Esophagus squamous epithelium (tissue), 5 donors: ENCODE measurements at regions not wholly inside any gene's neighbourhood (a gene's known extent, or its start where the extent isn't known, plus 50 kb on each side); places are given as distances from the start of the nearest gene placed in this dataset.

Source experiments
- DNase-seq: peaks from one replicate; lab custom pipeline; 2025; lab: John Stamatoyannopoulos, UW
- H3K27ac ChIP-seq, 4 donors: fragments of 200-600 bp; sonication (generic); one replicate each; pipeline ENCODE4 v1.5.1; 2016 to 2019; ENCODE audit warnings: mild to moderate bottlenecking in 1 of 4
- H3K27me3 ChIP-seq, 4 donors: fragments of 200-600 bp; sonication (generic); 1 replicate in 3 of 4; 2 replicates in 1 of 4; pipeline versions ENCODE4 v1.5.1 to v1.6.0; 2017 to 2021; ENCODE audit warnings: antibody characterized with exemption in 1 of 4
- H3K36me3 ChIP-seq, 3 donors: fragments of 200-600 bp; sonication (generic); one replicate each; pipeline ENCODE4 v1.5.1; 2016 to 2019
- H3K4me1 ChIP-seq, 3 donors: fragments of 200-600 bp; sonication (generic); one replicate each; pipeline ENCODE4 v1.5.1; 2017 to 2019
- H3K4me3 ChIP-seq, 4 donors: fragments of 200-600 bp; sonication (generic); 1 replicate in 3 of 4; 2 replicates in 1 of 4; pipeline ENCODE4 v1.5.1; 2016 to 2019; ENCODE audit warnings: mild to moderate bottlenecking in 2 of 4, moderate library complexity in 1 of 4
- H3K9me3 ChIP-seq, 3 donors: fragments of 200-600 bp; sonication (generic); one replicate each; pipeline ENCODE4 v1.5.1; 2016 to 2019
- POLR2A ChIP-seq, 4 donors: fragments of 450-650 bp; IDR thresholded peaks; one replicate each; pipeline ENCODE4 v1.6.1; 2017; ENCODE audit warnings: antibody characterized with exemption in 4 of 4, mild to moderate bottlenecking in 4 of 4, moderate library complexity in 3 of 4
- WGBS, 2 donors: methylation state at CpG; one replicate each; pipeline ENCODE4 v1.1.5; 2018; 5-methylcytosine and 5-hydroxymethylcytosine counted together
- intact Hi-C: fragments of 100-400 bp; cut with DNase I; formaldehyde crosslinking; loops from one replicate; pipeline ENCODE4 v1.15.0; 2022
- TF ChIP-seq, protein P1 (sequence below), 6 experiments: fragments of 450-650 bp in 4 of 6; fragments of 200-600 bp in 2 of 6; sonication (generic) in 2 of 6; IDR thresholded peaks; one replicate each; pipeline ENCODE4 v1.5.1; 2016 to 2019; ENCODE audit warnings: antibody characterized with exemption in 6 of 6, mild to moderate bottlenecking in 4 of 6, moderate library complexity in 4 of 6
- donor health status: DM: yes; HTN: yes; CAD: no.

DNA sequence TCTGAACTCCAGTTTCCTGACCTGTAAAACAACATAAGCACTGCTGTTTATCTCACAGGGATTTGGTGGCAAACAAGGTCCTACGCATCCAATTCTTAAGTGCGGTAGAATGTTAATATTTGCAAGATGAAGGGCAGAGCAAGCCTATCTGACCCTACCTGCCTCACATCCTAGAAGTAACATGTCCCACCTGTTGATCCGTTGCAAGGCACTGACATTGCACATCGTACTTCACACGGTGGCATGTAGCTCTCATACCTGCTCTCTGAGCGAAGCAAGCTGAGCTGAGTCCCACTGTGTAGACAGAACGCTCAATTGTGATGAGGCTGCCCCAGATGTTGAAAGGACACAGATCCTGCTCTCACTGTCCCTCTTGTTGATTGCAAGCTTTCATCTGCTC is 154.7 kb upstream of the PDE10A start:
- Histone ChIP-seq H3K27ac (no peak overlapping the region), H3K4me1 (no peaks in the 10 kb centered on the region), H3K9me3 (no peaks in the 10 kb centered on the region), H3K36me3 (no peaks in the 10 kb centered on the region), H3K27me3 (peaks cover 0 to 46% (median 0%) of the 10 kb centered on the region in 4 donors), H3K4me3 (no peak overlapping the region)
- no peak for DNase-seq
- 62 to 69% methylated on average over 7 of the region's 7 CpGs for WGBS, 2 donors
- intact Hi-C loops: no loop called here
- TF ChIP-seq POLR2A (IDR thresholded peaks at IDR 0.05): no peak
- TF ChIP-seq, protein P1, sequence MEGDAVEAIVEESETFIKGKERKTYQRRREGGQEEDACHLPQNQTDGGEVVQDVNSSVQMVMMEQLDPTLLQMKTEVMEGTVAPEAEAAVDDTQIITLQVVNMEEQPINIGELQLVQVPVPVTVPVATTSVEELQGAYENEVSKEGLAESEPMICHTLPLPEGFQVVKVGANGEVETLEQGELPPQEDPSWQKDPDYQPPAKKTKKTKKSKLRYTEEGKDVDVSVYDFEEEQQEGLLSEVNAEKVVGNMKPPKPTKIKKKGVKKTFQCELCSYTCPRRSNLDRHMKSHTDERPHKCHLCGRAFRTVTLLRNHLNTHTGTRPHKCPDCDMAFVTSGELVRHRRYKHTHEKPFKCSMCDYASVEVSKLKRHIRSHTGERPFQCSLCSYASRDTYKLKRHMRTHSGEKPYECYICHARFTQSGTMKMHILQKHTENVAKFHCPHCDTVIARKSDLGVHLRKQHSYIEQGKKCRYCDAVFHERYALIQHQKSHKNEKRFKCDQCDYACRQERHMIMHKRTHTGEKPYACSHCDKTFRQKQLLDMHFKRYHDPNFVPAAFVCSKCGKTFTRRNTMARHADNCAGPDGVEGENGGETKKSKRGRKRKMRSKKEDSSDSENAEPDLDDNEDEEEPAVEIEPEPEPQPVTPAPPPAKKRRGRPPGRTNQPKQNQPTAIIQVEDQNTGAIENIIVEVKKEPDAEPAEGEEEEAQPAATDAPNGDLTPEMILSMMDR (IDR thresholded peaks at IDR 0.05): no peak

DNA sequence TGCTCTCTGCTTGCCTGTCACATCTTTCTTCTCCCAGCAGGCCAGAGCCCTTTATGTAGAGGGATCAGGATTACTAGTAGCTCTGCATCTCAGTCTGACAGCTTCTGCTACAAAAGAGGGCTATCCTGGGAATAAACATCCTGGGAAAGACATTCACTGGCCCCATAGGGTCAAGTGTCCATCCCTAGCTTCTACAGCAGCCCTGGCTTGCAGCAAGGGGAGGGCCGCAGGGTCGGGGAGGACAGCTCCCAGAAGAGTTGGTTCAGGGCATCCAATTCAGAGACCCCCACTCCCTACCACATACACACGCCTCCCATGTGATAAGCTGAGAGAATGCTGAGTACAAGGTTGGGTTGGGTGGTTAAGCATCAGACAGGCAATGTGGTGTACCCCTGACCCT is 154.1 kb upstream of the PDE10A start:
- DNase-seq: no peak
- intact Hi-C loops: no loop called here
- no peak overlapping the region for H3K4me3 ChIP-seq
- no peaks in the 10 kb centered on the region for H3K9me3 ChIP-seq
- peaks cover 0 to 46% (median 0%) of the 10 kb centered on the region in 4 donors for H3K27me3 ChIP-seq
- H3K4me1 ChIP-seq: no peaks in the 10 kb centered on the region
- TF ChIP-seq POLR2A (IDR thresholded peaks at IDR 0.05): no peak
- TF ChIP-seq, protein P1 (IDR thresholded peaks at IDR 0.05): no peak
- WGBS, 2 donors: 70% methylated on average over 2 of the region's 3 CpGs; no CpG with 5 or more reads in 1 of the 2 donors
- no peaks in the 10 kb centered on the region for H3K36me3 ChIP-seq
- no peak overlapping the region for H3K27ac ChIP-seq

DNA sequence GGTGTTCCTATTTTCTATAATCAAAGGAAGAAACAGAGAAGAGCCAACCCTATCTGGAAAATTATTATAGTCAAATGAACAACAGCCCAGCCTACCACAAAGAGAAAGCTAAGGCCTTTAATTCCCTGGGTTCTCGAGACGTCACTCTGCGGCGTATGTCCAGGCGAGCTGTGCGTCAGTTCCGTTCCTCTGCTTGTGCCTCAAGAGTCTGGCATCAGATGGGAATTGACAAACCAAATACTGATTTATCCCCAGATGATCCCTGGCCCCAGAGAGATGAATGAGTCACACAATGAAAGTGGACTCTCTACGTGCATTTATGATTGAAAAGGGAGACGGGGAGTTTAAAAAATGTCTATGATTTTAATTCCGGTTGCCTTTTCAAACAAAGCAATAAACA is 151.6 kb upstream of the PDE10A start:
- 84 to 87% methylated on average over 10 of the region's 10 CpGs for WGBS, 2 donors
- intact Hi-C loops: no loop called here
- H3K4me1 ChIP-seq: no peaks in the 10 kb centered on the region
- DNase-seq: no peak
- H3K27ac ChIP-seq: no peak overlapping the region
- TF ChIP-seq POLR2A (IDR thresholded peaks at IDR 0.05): no peak
- TF ChIP-seq, protein P1 (IDR thresholded peaks at IDR 0.05): no peak
- no peaks in the 10 kb centered on the region for H3K9me3 ChIP-seq
- no peaks in the 10 kb centered on the region for H3K36me3 ChIP-seq
- no peak overlapping the region for H3K4me3 ChIP-seq
- H3K27me3 ChIP-seq: peaks cover 0 to 27% (median 0%) of the 10 kb centered on the region in 4 donors

DNA sequence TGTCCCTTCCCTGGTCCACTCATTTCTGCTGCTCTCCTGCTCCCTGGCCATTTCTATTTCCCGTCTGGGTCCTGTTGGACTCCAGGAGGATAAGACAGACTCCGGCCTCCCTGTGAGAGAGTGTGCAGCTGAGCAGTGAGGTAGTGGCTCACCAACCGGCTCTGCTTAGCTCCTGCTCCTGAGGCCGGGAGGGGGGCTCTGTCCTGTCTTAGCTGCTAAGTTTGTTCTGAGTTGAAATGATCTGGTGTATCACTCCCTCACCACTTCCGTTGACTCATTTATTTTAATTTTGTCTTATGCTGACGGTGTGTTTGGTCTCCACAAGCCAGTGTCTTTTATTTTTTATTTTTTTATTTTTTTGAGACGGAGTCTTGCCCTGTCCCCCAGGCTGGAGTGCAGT is 148.5 kb upstream of the PDE10A start:
- WGBS, 2 donors: 67 to 74% methylated on average over 7 of the region's 7 CpGs

DNA sequence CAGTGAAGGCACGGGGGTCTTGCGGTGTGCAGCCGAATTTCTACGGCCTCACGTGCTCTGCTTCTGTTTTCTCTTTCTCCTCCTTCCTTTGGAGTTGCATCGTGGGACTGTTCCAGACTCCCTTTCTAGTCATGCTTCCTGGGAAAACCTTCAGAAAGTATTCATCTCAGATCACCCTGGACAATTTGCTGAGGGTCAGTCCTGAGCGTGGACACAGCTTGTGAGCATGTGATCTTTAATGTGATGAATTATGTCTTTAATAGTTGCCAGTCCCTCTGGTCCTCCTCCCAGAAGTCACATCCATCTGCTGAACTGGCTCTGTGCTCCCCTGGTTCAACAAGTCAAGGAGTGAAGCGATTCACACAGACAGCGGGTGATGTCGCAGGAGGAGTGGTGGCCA is 145.0 kb upstream of the PDE10A start:
- no peak for TF ChIP-seq POLR2A (IDR thresholded peaks at IDR 0.05)
- TF ChIP-seq, protein P1 (IDR thresholded peaks at IDR 0.05): no peak
- H3K27me3 ChIP-seq: peaks cover 0 to 40% (median 0%) of the 10 kb centered on the region in 4 donors
- H3K9me3 ChIP-seq: peaks cover 0 to 9% (median 0%) of the 10 kb centered on the region in 3 donors
- peaks cover 0 to 11% (median 5%) of the 10 kb centered on the region in 3 donors for H3K4me1 ChIP-seq
- DNase-seq: no peak
- H3K27ac ChIP-seq: no peak overlapping the region
- intact Hi-C loops: no loop called here
- H3K36me3 ChIP-seq: no peaks in the 10 kb centered on the region
- 79 to 86% methylated on average over 10 of the region's 10 CpGs for WGBS, 2 donors
- H3K4me3 ChIP-seq: no peak overlapping the region

More for the DNA sequence above, 148.5 kb upstream of the PDE10A start:
- Histone ChIP-seq H3K27me3 (peaks cover 0 to 6% (median 0%) of the 10 kb centered on the region in 4 donors), H3K4me3 (no peak overlapping the region), H3K4me1 (no peaks in the 10 kb centered on the region), H3K36me3 (no peaks in the 10 kb centered on the region), H3K27ac (no peak overlapping the region), H3K9me3 (peaks cover 0 to 9% (median 0%) of the 10 kb centered on the region in 3 donors)
- intact Hi-C loops: no loop called here
- no peak for DNase-seq
- TF ChIP-seq POLR2A (IDR thresholded peaks at IDR 0.05): no peak
